IPS-20b (cell line): ENCODE measurements at regions not wholly inside any gene's neighbourhood (a gene's known extent, or its start where the extent isn't known, plus 50 kb on each side); places are given as distances from the start of the nearest gene placed in this dataset.
"Not testable (repeated sequence)": the region's sequence is repeated elsewhere in the genome, so short reads cannot be mapped to it uniquely, and the experiment has no call there.

Experiments
- H3K27ac ChIP-seq: one replicate; pipeline ENCODE4 v1.5.1; 2013; ENCODE audit warnings: low read length
- H3K27me3 ChIP-seq: 2 replicates; pipeline ENCODE4 v1.6.1; 2013; ENCODE audit warnings: mild to moderate bottlenecking, low read length, inconsistent platforms; ENCODE audit not compliant: insufficient read depth
- H3K36me3 ChIP-seq: 2 replicates; pipeline ENCODE4 v1.6.1; 2013; ENCODE audit warnings: low read depth, mild to moderate bottlenecking, inconsistent platforms, low read length, moderate library complexity; ENCODE audit not compliant: insufficient read depth
- H3K4me1 ChIP-seq: 2 replicates; pipeline ENCODE4 v1.6.1; 2013; ENCODE audit warnings: mild to moderate bottlenecking, control low read depth, inconsistent platforms, low read length, moderate library complexity; ENCODE audit not compliant: insufficient read depth
- H3K4me3 ChIP-seq: 2 replicates; pipeline ENCODE4 v1.5.1; 2013; ENCODE audit warnings: mild to moderate bottlenecking, low read length, inconsistent platforms
- H3K9ac ChIP-seq: 2 replicates; pipeline ENCODE4 v1.6.1; 2013; ENCODE audit warnings: low read depth, mild to moderate bottlenecking, inconsistent platforms, low read length, moderate library complexity
- H3K9me3 ChIP-seq: 2 replicates; pipeline ENCODE4 v1.6.1; 2013; ENCODE audit warnings: mild to moderate bottlenecking, low read depth, low read length, inconsistent platforms; ENCODE audit not compliant: insufficient read depth

GRCh38 chr2:57402755-57403154 is 643.9 kb upstream of the VRK2 start:
- no peaks in the 10 kb centered on the region for H3K9me3 ChIP-seq

GRCh38 chr2:57407772-57408201 is 638.8 kb upstream of the VRK2 start:
- no peaks in the 10 kb centered on the region for H3K27me3 ChIP-seq
- peaks cover 7% of the 10 kb centered on the region; the same call in 1 of the 2 replicates for H3K4me1 ChIP-seq
- H3K9ac ChIP-seq: no peak overlapping the region
- H3K4me3 ChIP-seq: no peak overlapping the region
- H3K9me3 ChIP-seq: no peaks in the 10 kb centered on the region
- H3K36me3 ChIP-seq: no peaks in the 10 kb centered on the region
- no peak overlapping the region for H3K27ac ChIP-seq

More at GRCh38 chr2:57402755-57403154, 643.9 kb upstream of the VRK2 start:
- Histone ChIP-seq H3K27me3 (no peaks in the 10 kb centered on the region), H3K9ac (no peak overlapping the region), H3K4me3 (no peak overlapping the region), H3K27ac (no peak overlapping the region), H3K36me3 (no peaks in the 10 kb centered on the region), H3K4me1 (peaks cover 3% of the 10 kb centered on the region; the same call in 1 of the 2 replicates)

GRCh38 chr2:57408587-57408986 is 638.0 kb upstream of the VRK2 start:
- H3K36me3 ChIP-seq: no peaks in the 10 kb centered on the region
- no peak overlapping the region for H3K27ac ChIP-seq
- H3K9me3 ChIP-seq: peaks cover 6% of the 10 kb centered on the region
- peaks cover 7% of the 10 kb centered on the region; the same call in 1 of the 2 replicates for H3K4me1 ChIP-seq
- H3K9ac ChIP-seq: no peak overlapping the region
- H3K4me3 ChIP-seq: no peak overlapping the region
- H3K27me3 ChIP-seq: no peaks in the 10 kb centered on the region

GRCh38 chr2:57417007-57417406 is 629.6 kb upstream of the VRK2 start:
- Histone ChIP-seq H3K27ac (no peak overlapping the region), H3K9me3 (peaks cover 9% of the 10 kb centered on the region)

GRCh38 chr2:57418859-57419346 is 627.7 kb upstream of the VRK2 start:
- not testable (repeated sequence) for H3K9me3 ChIP-seq, H3K9ac ChIP-seq, H3K27ac ChIP-seq, H3K36me3 ChIP-seq, H3K4me3 ChIP-seq, H3K4me1 ChIP-seq, H3K27me3 ChIP-seq

More at GRCh38 chr2:57417007-57417406, 629.6 kb upstream of the VRK2 start:
- Histone ChIP-seq H3K9ac (no peak overlapping the region), H3K4me3 (no peak overlapping the region), H3K27me3 (no peaks in the 10 kb centered on the region), H3K4me1 (no peaks in the 10 kb centered on the region), H3K36me3 (no peaks in the 10 kb centered on the region)

- no peak overlapping the region for H3K4me3 ChIP-seq
- H3K9me3 ChIP-seq: no peaks in the 10 kb centered on the region
- H3K9ac ChIP-seq: no peak overlapping the region
- no peaks in the 10 kb centered on the region for H3K4me1 ChIP-seq
- H3K27ac ChIP-seq: no peak overlapping the region
- H3K36me3 ChIP-seq: no peaks in the 10 kb centered on the region
- no peaks in the 10 kb centered on the region for H3K27me3 ChIP-seq
Measured at GRCh38 chr2:57429831-57430230, 616.8 kb upstream of the VRK2 start.

GRCh38 chr2:57432528-57432927 is 614.1 kb upstream of the VRK2 start:
- Histone ChIP-seq H3K4me3 (no peak overlapping the region), H3K4me1 (no peaks in the 10 kb centered on the region), H3K9ac (no peak overlapping the region), H3K27me3 (no peaks in the 10 kb centered on the region), H3K36me3 (no peaks in the 10 kb centered on the region), H3K27ac (no peak overlapping the region), H3K9me3 (no peaks in the 10 kb centered on the region)

GRCh38 chr2:57434441-57434840 is 612.2 kb upstream of the VRK2 start:
- Histone ChIP-seq H3K27me3 (no peaks in the 10 kb centered on the region), H3K4me3 (no peak overlapping the region), H3K9ac (no peak overlapping the region), H3K27ac (no peak overlapping the region), H3K36me3 (no peaks in the 10 kb centered on the region), H3K9me3 (no peaks in the 10 kb centered on the region), H3K4me1 (no peaks in the 10 kb centered on the region)

- Histone ChIP-seq H3K9me3 (no peaks in the 10 kb centered on the region), H3K9ac (no peak overlapping the region), H3K4me1 (no peaks in the 10 kb centered on the region), H3K27me3 (no peaks in the 10 kb centered on the region), H3K4me3 (no peak overlapping the region), H3K27ac (no peak overlapping the region), H3K36me3 (no peaks in the 10 kb centered on the region)
Measured at GRCh38 chr2:57434972-57435371, 611.6 kb upstream of the VRK2 start.

GRCh38 chr2:57437077-57437476 is 609.5 kb upstream of the VRK2 start:
- Histone ChIP-seq H3K27ac (no peak overlapping the region), H3K27me3 (no peaks in the 10 kb centered on the region), H3K4me1 (no peaks in the 10 kb centered on the region), H3K4me3 (no peak overlapping the region), H3K9ac (no peak overlapping the region), H3K36me3 (no peaks in the 10 kb centered on the region), H3K9me3 (no peaks in the 10 kb centered on the region)

GRCh38 chr2:57440437-57440836 is 606.2 kb upstream of the VRK2 start:
- Histone ChIP-seq H3K9me3 (no peaks in the 10 kb centered on the region), H3K4me1 (no peaks in the 10 kb centered on the region), H3K9ac (no peak overlapping the region), H3K4me3 (no peak overlapping the region), H3K27ac (no peak overlapping the region), H3K36me3 (no peaks in the 10 kb centered on the region), H3K27me3 (no peaks in the 10 kb centered on the region)

- Histone ChIP-seq H3K4me3 (no peak overlapping the region), H3K9ac (no peak overlapping the region), H3K27me3 (no peaks in the 10 kb centered on the region), H3K27ac (no peak overlapping the region), H3K36me3 (no peaks in the 10 kb centered on the region), H3K4me1 (no peaks in the 10 kb centered on the region), H3K9me3 (no peaks in the 10 kb centered on the region)
Measured at GRCh38 chr2:57443086-57443485, 603.5 kb upstream of the VRK2 start.
